ENCODE measurements at regions not wholly inside any gene's neighbourhood (a gene's known extent, or its start where the extent isn't known, plus 50 kb on each side); places are given as distances from the start of the nearest gene placed in this dataset.

GRCh38 chr13:48910686-48911085, 65.0 kb upstream of the FNDC3A start:
- Mint-ChIP-seq H3K4me1 (ENCODE audit: low read depth) (peaks cover 11% of the 10 kb centered on the region), H3K27ac (ENCODE audit: unreplicated experiment) (no peak overlapping the region), H3K36me3 (ENCODE audit: low read depth) (peaks cover 2% of the 10 kb centered on the region), H3K9me3 (ENCODE audit: low read depth) (peaks cover 5% of the 10 kb centered on the region), H3K27me3 (ENCODE audit: low read depth) (no peaks in the 10 kb centered on the region), H3K4me3 (ENCODE audit: unreplicated experiment) (no peak overlapping the region)
- no peak for DNase-seq (ENCODE audit: low spot score)
- no peak for TF ChIP-seq CTCF (IDR thresholded peaks at IDR 0.05)

- H3K4me1 Mint-ChIP-seq (ENCODE audit: low read depth): no peaks in the 10 kb centered on the region
- H3K27me3 Mint-ChIP-seq (ENCODE audit: low read depth): no peaks in the 10 kb centered on the region
- no peak overlapping the region for H3K4me3 Mint-ChIP-seq (ENCODE audit: unreplicated experiment)
- no peak overlapping the region for H3K27ac Mint-ChIP-seq (ENCODE audit: unreplicated experiment)
- peaks cover 3% of the 10 kb centered on the region for H3K9me3 Mint-ChIP-seq (ENCODE audit: low read depth)
- no peak for TF ChIP-seq CTCF (IDR thresholded peaks at IDR 0.05)
- peaks cover 3% of the 10 kb centered on the region for H3K36me3 Mint-ChIP-seq (ENCODE audit: low read depth)
- no peak for DNase-seq (ENCODE audit: low spot score)
These were observed 56.0 kb upstream of the FNDC3A start for GRCh38 chr13:48919751-48920150.

- no peaks in the 10 kb centered on the region for H3K4me1 Mint-ChIP-seq (ENCODE audit: low read depth)
- H3K36me3 Mint-ChIP-seq (ENCODE audit: low read depth): peaks cover 1% of the 10 kb centered on the region
- H3K4me3 Mint-ChIP-seq (ENCODE audit: unreplicated experiment): no peak overlapping the region
These were observed 55.0 kb upstream of the FNDC3A start for GRCh38 chr13:48920730-48921129.

GRCh38 chr13:48923376-48923775, 52.3 kb upstream of the FNDC3A start:
- Mint-ChIP-seq H3K4me3 (ENCODE audit: unreplicated experiment) (no peak overlapping the region), H3K27ac (ENCODE audit: unreplicated experiment) (no peak overlapping the region)
- no peak for DNase-seq (ENCODE audit: low spot score)

More at GRCh38 chr13:48920730-48921129, 55.0 kb upstream of the FNDC3A start:
- no peaks in the 10 kb centered on the region for H3K9me3 Mint-ChIP-seq (ENCODE audit: low read depth)
- H3K27me3 Mint-ChIP-seq (ENCODE audit: low read depth): no peaks in the 10 kb centered on the region
- no peak for DNase-seq (ENCODE audit: low spot score)
- H3K27ac Mint-ChIP-seq (ENCODE audit: unreplicated experiment): no peak overlapping the region
- TF ChIP-seq CTCF (IDR thresholded peaks at IDR 0.05): no peak

GRCh38 chr13:48925001-48925400, 50.7 kb upstream of the FNDC3A start:
- DNase-seq (ENCODE audit: low spot score): no peak
- Mint-ChIP-seq H3K4me1 (ENCODE audit: low read depth) (no peaks in the 10 kb centered on the region), H3K4me3 (ENCODE audit: unreplicated experiment) (no peak overlapping the region), H3K36me3 (ENCODE audit: low read depth) (no peaks in the 10 kb centered on the region), H3K27ac (ENCODE audit: unreplicated experiment) (no peak overlapping the region), H3K27me3 (ENCODE audit: low read depth) (no peaks in the 10 kb centered on the region), H3K9me3 (ENCODE audit: low read depth) (no peaks in the 10 kb centered on the region)
- no peak for TF ChIP-seq CTCF (IDR thresholded peaks at IDR 0.05)

More at GRCh38 chr13:48923376-48923775, 52.3 kb upstream of the FNDC3A start:
- Mint-ChIP-seq H3K36me3 (ENCODE audit: low read depth) (no peaks in the 10 kb centered on the region), H3K27me3 (ENCODE audit: low read depth) (no peaks in the 10 kb centered on the region), H3K9me3 (ENCODE audit: low read depth) (no peaks in the 10 kb centered on the region), H3K4me1 (ENCODE audit: low read depth) (no peaks in the 10 kb centered on the region)
- TF ChIP-seq CTCF (IDR thresholded peaks at IDR 0.05): no peak

All from chondrocyte (in vitro differentiated cells).